ENCODE measurements at regions not wholly inside any gene's neighbourhood (a gene's known extent, or its start where the extent isn't known, plus 50 kb on each side); places are given as distances from the start of the nearest gene placed in this dataset.
"Not testable (repeated sequence)": the region's sequence is repeated elsewhere in the genome, so short reads cannot be mapped to it uniquely, and the experiment has no call there.

GRCh38 chr20:47867831-47868230 is 82.5 kb upstream of the SULF2 start:
- no peak for DNase-seq

DNA sequence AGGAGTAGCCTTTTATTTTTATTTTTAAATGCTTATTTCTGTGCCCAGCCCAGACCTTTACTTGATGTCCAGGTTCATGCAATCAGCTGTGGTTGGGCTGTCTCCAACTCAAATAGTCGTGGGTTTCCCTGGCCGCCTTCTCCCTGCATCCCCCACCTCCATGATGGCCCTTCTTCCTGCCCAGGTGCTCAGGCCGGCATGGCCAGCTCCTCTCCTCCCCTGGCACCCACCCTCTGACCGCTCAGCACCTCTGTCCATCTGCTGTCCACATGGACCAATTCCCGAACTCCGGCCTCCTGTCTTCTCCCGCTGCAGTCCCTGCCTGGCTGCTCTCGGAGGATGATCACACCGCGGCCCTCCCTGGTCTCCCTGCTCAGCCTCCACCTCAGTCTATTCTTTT is 81.2 kb upstream of the SULF2 start:
- no peak for DNase-seq

DNA sequence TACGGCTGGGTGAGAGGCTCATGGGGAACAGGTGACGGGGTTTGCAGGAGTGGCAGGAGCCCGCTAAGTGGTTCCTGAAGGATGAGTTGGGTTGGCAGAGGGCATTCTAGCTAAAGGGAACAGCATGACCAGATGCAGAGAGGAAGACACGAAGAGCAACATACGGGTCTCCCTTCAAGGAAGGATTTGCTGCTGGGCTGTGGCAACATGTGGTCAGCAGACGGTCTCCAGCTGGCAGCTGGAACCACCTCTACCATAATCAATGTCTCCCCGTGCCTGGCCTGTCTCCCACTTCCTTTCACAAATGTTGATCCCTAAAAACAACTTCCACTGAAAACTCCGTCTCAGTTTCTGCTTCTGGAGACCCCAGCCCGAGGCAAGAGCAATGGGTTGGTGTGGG is 80.6 kb upstream of the SULF2 start:
- DNase-seq, result no peak

DNA sequence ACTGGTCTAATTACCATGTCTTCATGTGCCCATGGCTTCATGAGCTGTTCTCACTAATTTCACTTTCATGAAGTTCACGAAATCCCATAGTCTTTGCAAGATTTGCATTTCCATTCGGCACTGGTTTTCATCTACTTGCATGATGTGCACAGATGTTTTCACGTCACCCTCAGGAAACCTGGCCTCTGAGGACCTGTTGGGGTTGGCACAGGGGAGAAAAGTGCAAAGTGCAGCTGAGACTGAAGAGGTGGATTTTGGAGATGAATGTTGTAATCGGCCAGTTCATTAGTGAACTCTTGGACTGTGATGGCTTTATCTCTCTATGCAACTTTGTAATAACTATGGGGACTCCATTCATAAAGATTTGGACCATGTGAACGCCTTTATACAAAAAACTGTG is 80.2 kb upstream of the SULF2 start:
- DNase-seq, result no peak

DNA sequence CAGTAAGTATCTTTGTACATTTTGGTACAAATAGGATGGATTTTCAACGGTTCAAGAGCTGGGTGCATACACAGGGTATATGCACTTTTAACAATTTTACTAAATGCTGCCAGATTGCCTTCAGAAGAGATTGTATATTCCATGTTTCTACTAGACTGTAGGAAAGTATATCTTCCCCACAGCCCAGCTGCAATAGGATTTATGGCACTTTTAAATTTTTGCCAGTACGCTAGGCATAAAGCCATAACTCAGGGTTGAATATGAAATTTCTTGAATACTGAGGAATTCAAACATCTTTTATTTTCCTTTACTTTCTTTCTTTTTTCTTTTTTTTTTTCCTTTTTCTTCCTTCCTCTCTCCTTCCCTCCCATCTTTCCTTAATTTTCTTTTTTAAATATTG is 78.7 kb upstream of the SULF2 start:
- DNase-seq, result no peak

- DNase-seq, result no peak
Observed at GRCh38 chr20:47863315-47863965, 78.2 kb upstream of the SULF2 start.

GRCh38 chr20:47862574-47863240 is 77.4 kb upstream of the SULF2 start:
- DNase-seq, result no peak

- no peak for DNase-seq
Observed at GRCh38 chr20:47861116-47861515, 75.8 kb upstream of the SULF2 start.

GRCh38 chr20:47860049-47860830 is 75.0 kb upstream of the SULF2 start:
- no peak for DNase-seq

- DNase-seq, result no peak
Observed at GRCh38 chr20:47859278-47859677, 74.0 kb upstream of the SULF2 start.

DNA sequence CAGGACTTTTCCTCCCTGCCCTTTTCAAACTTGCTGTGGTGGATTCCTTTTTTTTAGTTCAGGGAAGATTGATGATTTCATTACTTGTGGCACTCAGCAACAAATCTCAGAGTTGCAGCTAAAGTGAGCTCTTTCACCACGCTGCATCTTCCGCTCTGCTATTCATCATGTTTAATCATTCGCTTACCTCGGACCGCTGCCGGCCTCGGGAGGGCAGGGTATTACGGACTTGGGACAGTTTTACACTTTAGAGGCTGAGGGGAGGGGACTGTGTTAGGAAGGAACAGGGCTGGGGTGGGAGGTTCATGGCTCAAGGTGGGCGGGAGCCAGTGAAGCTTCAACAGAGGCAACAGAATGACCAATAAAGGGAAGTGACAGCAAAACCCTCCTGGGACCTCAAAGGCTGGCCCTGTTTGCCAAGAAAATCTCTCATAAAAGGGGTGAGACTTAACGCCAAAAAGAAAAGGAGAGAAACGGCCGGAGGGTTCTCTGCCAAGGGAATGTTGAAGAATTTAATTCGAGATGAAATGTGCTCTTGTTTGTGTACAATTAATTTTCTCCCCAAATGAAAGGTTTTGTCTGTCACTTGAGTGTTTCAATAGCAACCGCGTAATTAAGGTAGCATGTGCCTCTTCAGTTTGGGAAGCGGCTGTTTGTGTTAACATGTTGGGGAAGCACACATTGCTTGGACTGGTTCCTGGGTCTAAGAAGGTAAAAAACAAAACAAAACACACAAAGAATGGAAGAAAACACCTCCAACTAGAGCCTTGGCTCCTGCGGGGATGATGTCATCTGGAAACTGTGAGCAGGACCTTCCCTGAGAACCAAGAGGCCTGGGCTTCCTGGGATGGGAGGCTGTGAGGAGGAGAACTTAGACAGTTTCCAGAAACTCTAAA is 72.5 kb upstream of the SULF2 start:
- DNase-seq, result peak in 2 of 3 experiments; percentile 12 to 33

- DNase-seq, result no peak
Observed at GRCh38 chr20:47857187-47857568, 71.9 kb upstream of the SULF2 start.

DNA sequence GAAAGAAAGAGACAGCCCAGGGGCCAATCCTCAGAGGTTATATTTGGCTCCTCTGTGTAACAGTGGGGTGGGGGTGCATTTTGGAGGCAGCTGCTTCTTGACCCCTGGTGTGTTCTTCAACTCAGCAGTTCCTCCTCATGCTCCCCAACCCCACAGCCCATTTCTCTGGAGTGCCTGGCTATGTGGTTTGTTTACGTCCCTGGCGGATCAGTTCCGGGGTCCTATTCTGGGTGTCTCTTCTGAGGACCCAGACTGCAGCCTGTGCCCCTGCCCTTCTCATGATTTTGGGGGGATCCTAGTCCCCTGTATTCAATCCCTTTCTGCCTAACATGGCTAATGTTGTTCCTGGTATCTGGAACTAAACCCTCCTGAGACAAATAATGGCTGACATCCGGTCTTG is 70.5 kb upstream of the SULF2 start:
- DNase-seq, result no peak

GRCh38 chr20:47854687-47855212 is 69.5 kb upstream of the SULF2 start:
- peak in 2 of 3 experiments; percentile 7 to 64 for DNase-seq

- no peak for DNase-seq
Observed at GRCh38 chr20:47851774-47852173, 66.5 kb upstream of the SULF2 start.

- DNase-seq, result no peak
Observed at GRCh38 chr20:47850146-47850545, 64.9 kb upstream of the SULF2 start.

DNA sequence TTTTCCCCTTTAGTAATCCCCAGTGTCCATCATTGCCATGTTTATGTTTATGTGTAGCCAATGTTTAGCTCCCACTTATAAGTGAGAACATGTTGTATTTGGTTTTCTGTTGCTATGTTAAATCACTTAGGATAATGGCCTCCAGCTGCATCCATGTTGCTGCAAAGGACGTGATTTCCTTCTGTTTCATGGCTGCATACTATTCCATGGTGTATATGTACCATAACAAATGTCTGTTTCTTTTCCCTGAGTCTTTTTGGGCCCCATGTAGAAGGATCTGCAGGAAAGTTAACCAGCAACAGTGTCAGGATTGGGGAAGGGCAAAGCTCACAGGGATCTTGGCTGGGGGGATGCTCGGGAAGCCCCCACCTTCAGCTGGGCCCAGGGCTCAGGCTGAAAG is 64.3 kb upstream of the SULF2 start:
- DNase-seq, result no peak

- no peak for DNase-seq
Observed at GRCh38 chr20:47849006-47849405, 63.7 kb upstream of the SULF2 start.

DNA sequence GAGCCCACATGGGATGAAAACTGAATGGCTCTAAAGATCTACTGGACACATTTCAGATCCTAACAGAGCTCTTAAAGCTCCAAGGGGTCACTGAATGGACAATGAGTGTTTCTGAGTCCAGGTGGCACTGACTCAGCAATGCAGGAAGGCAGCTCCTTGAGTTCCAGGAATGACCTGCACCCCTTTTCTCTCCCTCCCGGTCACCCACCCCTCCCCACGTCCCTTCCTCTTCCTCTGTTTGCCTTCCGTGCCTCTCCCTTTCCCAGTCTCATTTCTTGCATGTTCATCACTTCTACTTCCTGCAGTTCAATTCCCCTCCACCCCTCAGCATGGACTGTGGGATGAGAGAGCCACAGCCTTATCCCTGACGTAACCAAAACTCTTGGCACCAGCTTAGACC is 63.3 kb upstream of the SULF2 start:
- DNase-seq, result not testable (repeated sequence)

DNA sequence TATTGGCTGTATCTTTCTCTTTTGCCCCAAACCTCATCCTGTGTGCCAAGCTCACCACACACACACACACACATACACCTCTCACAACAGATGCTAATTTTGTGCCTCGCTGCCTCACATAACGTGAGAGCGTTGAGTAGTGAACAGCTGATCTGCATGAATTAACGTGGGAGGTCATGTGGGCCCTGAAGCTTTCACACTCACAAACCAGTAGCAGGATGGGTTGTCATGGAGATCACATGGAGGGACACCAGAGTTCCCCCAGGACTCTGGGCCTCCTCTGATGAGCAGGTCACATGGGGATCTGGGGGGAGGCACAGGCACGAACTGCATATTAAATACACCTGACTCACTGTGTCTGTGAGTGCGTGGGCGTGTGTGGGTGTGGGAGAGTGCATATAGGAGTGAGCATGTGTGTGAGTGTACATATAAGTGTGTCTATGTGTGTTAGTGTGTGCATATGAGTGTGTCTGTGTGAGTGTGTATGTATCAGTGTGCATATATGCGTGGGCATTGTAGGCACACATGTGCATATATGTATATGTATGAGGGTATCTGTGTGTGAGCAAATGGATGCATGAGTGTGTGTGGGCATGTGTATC is 62.7 kb upstream of the SULF2 start:
- DNase-seq, result peak in 1 of 3 experiments; percentile 29

GRCh38 chr20:47847220-47847619 is 61.9 kb upstream of the SULF2 start:
- DNase-seq, result not testable (repeated sequence)

- DNase-seq, result not testable (repeated sequence)
Observed at GRCh38 chr20:47846651-47847050, 61.4 kb upstream of the SULF2 start.
